Epidermal melanocyte (primary cell): ENCODE measurements at regions not wholly inside any gene's neighbourhood (a gene's known extent, or its start where the extent isn't known, plus 50 kb on each side); places are given as distances from the start of the nearest gene placed in this dataset.
"Not testable (repeated sequence)": the region's sequence is repeated elsewhere in the genome, so short reads cannot be mapped to it uniquely, and the experiment has no call there.

ENCODE experiments used
- DNase-seq: peaks from one replicate; pipeline ENCODE4 v3.0.0; 2011; ENCODE audit warnings: low spot score; ENCODE audit not compliant: insufficient read length

GRCh38 chr20:26373066-26373465 is 676.4 kb upstream of the ZNF337 start:
- DNase-seq, result not testable (repeated sequence)

- DNase-seq, result no peak
Measured at GRCh38 chr20:26354511-26354910, 657.9 kb upstream of the ZNF337 start.

GRCh38 chr20:26347396-26347795 is 650.7 kb upstream of the ZNF337 start:
- no peak for DNase-seq

- not testable (repeated sequence) for DNase-seq
Measured at GRCh38 chr20:26340460-26341065, 643.9 kb upstream of the ZNF337 start.

GRCh38 chr20:26324177-26324576 is 627.5 kb upstream of the ZNF337 start:
- DNase-seq, result no peak

GRCh38 chr20:26315054-26315453 is 618.4 kb upstream of the ZNF337 start:
- DNase-seq, result no peak

GRCh38 chr20:26309720-26310119 is 613.1 kb upstream of the ZNF337 start:
- not testable (repeated sequence) for DNase-seq

GRCh38 chr20:26308961-26309360 is 612.3 kb upstream of the ZNF337 start:
- no peak for DNase-seq

GRCh38 chr20:26295006-26295405 is 598.4 kb upstream of the ZNF337 start:
- no peak for DNase-seq

GRCh38 chr20:26288379-26289061 is 591.9 kb upstream of the ZNF337 start:
- not testable (repeated sequence) for DNase-seq

GRCh38 chr20:26279238-26279637 is 582.6 kb upstream of the ZNF337 start:
- no peak for DNase-seq

- DNase-seq, result no peak
Measured at GRCh38 chr20:26277339-26277738, 580.7 kb upstream of the ZNF337 start.

- DNase-seq, result no peak
Measured at GRCh38 chr20:26276554-26277210, 580.0 kb upstream of the ZNF337 start.

GRCh38 chr20:26268762-26269161 is 572.1 kb upstream of the ZNF337 start:
- not testable (repeated sequence) for DNase-seq

- not testable (repeated sequence) for DNase-seq
Measured at GRCh38 chr20:26260925-26261324, 564.3 kb upstream of the ZNF337 start.

GRCh38 chr20:26252311-26252975 is 555.8 kb upstream of the ZNF337 start:
- DNase-seq, result not testable (repeated sequence)

- not testable (repeated sequence) for DNase-seq
Measured at GRCh38 chr20:26251376-26251775, 554.7 kb upstream of the ZNF337 start.

- not testable (repeated sequence) for DNase-seq
Measured at GRCh38 chr20:26250249-26251114, 553.8 kb upstream of the ZNF337 start.

GRCh38 chr20:26243731-26244130 is 547.1 kb upstream of the ZNF337 start:
- DNase-seq, result no peak

GRCh38 chr20:26220609-26221008 is 524.0 kb upstream of the ZNF337 start:
- DNase-seq, result not testable (repeated sequence)

- DNase-seq, result not testable (repeated sequence)
Measured at GRCh38 chr20:26219546-26219945, 522.9 kb upstream of the ZNF337 start.
